A549 (cell line): ENCODE measurements at regions not wholly inside any gene's neighbourhood (a gene's known extent, or its start where the extent isn't known, plus 50 kb on each side); places are given as distances from the start of the nearest gene placed in this dataset.

Experiments
- ATAC-seq, 2 experiments: fragments of 200-7000 bp in 1 of 2; fragments of >200 bp in 1 of 2; cut with Nextera tagmentation in 1 of 2; cut with Tn5 transposase in 1 of 2; 3 replicates each; pipeline versions ENCODE4 v1.8.0 to v1.9.1; 2018 to 2020; ENCODE audit warnings: mild to moderate bottlenecking in 1 of 2, moderate library complexity in 1 of 2
- CTCF ChIA-PET: fragments of 300-600 bp; sonication (Branson Sonifier 250); formaldehyde crosslinking; extraction: SDS; loops from one replicate; lab custom pipeline; 2021; ENCODE audit warnings: antibody characterized with exemption, inconsistent platforms; lab: Yijun Ruan, JAX
- POLR2A ChIA-PET: fragments of 350-600 bp; formaldehyde crosslinking; extraction: SDS; loops from one replicate; lab custom pipeline; 2021; ENCODE audit warnings: antibody characterized with exemption, inconsistent platforms; lab: Yijun Ruan, JAX
- DNase-seq, 2 experiments: peaks; one replicate each; pipeline versions ENCODE4 v3.0.0 to v3.0.0-alpha.2; 2011 to 2016; ENCODE audit warnings: low read depth in 1 of 2, low spot score in 1 of 2
- FAIRE-seq: peaks from 2 replicates; lab custom pipeline; 2011; peaks lifted over from hg19 to GRCh38; lab: Jason Lieb, UNC
- H3K27ac ChIP-seq, 2 experiments: fragments of >200 bp; sonication (Bioruptor Twin); formaldehyde crosslinking; 3 replicates each; pipeline ENCODE4 v1.5.1; 2016 to 2017
- H3K4me1 ChIP-seq: fragments of >200 bp; sonication (Bioruptor Twin); formaldehyde crosslinking; 3 replicates; pipeline ENCODE4 v1.6.1; 2016
- H3K4me2 ChIP-seq: fragments of >200 bp; sonication (Bioruptor Twin); formaldehyde crosslinking; 3 replicates; pipeline ENCODE4 v1.6.1; 2016
- H3K4me3 ChIP-seq: fragments of >200 bp; sonication (Bioruptor Twin); formaldehyde crosslinking; 3 replicates; pipeline ENCODE4 v1.5.1; 2016
- H3K9me3 ChIP-seq: fragments of >200 bp; sonication (Bioruptor Twin); formaldehyde crosslinking; 3 replicates; pipeline ENCODE4 v1.6.1; 2016
- BHLHE40 ChIP-seq: IDR thresholded peaks from 2 replicates; pipeline ENCODE4 v1.6.1; 2012; ENCODE audit warnings: low read depth, low read length, inconsistent platforms
- EHF ChIP-seq: fragments of 250-450 bp; sonication (Bioruptor Pico); IDR thresholded peaks from 2 replicates; pipeline ENCODE4 v1.5.0; 2020; ENCODE audit warnings: mild to moderate bottlenecking
- EP300 ChIP-seq, 2 experiments: fragments of >200 bp; sonication (Bioruptor Twin); formaldehyde crosslinking; IDR thresholded peaks; 2 replicates in 1 of 2; 3 replicates in 1 of 2; pipeline ENCODE4 v1.6.1; 2016 to 2017
- ESRRA ChIP-seq: fragments of 150-350 bp; IDR thresholded peaks from 2 replicates; pipeline ENCODE4 v1.6.1; 2014; ENCODE audit warnings: mild to moderate bottlenecking, low read length, borderline replicate concordance
- HOXA7 ChIP-seq: fragments of 250-450 bp; sonication (Bioruptor Pico); IDR thresholded peaks from 2 replicates; pipeline ENCODE4 v1.5.0; 2020; ENCODE audit warnings: mild to moderate bottlenecking, moderate library complexity
- JUNB ChIP-seq: fragments of >200 bp; sonication (Bioruptor Twin); formaldehyde crosslinking; IDR thresholded peaks from 2 replicates; pipeline ENCODE4 v1.6.1; 2016
- MAFK ChIP-seq: fragments of 450-650 bp; IDR thresholded peaks from 2 replicates; pipeline ENCODE4 v1.6.1; 2014; ENCODE audit not compliant: partially characterized antibody
- MAZ ChIP-seq: fragments of 150-350 bp; IDR thresholded peaks from 2 replicates; pipeline ENCODE4 v1.6.1; 2014; ENCODE audit warnings: antibody characterized with exemption, low read depth, low read length, borderline replicate concordance
- NFE2L2 ChIP-seq: fragments of 150-350 bp; conservative IDR thresholded peaks from 2 replicates; pipeline ENCODE4 v1.6.1; 2014; ENCODE audit warnings: low read length
- NPAS2 ChIP-seq: fragments of 250-450 bp; sonication (Bioruptor Pico); IDR thresholded peaks from 2 replicates; pipeline ENCODE4 v1.8.0; 2022; ENCODE audit warnings: mild to moderate bottlenecking, moderate library complexity, borderline replicate concordance
- NR3C1 ChIP-seq: fragments of >200 bp; sonication (Bioruptor Twin); formaldehyde crosslinking; IDR thresholded peaks from 3 replicates; pipeline ENCODE4 v1.6.1; 2017
- POLR2AphosphoS2 ChIP-seq: conservative IDR thresholded peaks from 2 replicates; pipeline ENCODE4 v1.6.1; 2012; ENCODE audit warnings: low read length, improper control_type of control experiment, inconsistent platforms
- RARB ChIP-seq: fragments of 250-450 bp; sonication (Bioruptor Pico); IDR thresholded peaks from 2 replicates; pipeline ENCODE4 v1.8.0; 2021; ENCODE audit warnings: mild to moderate bottlenecking, moderate library complexity
- SMC3 ChIP-seq: fragments of >200 bp; sonication (Bioruptor Twin); formaldehyde crosslinking; IDR thresholded peaks from 3 replicates; pipeline ENCODE4 v1.6.1; 2018; ENCODE audit warnings: inconsistent platforms
- TFCP2L1 ChIP-seq: fragments of 250-450 bp; sonication (Bioruptor Pico); IDR thresholded peaks from 2 replicates; pipeline ENCODE4 v1.5.0; 2021; ENCODE audit warnings: mild to moderate bottlenecking
- TP53 ChIP-seq: fragments of 250-450 bp; sonication (Bioruptor Pico); IDR thresholded peaks from 2 replicates; pipeline ENCODE4 v1.5.0; 2021; ENCODE audit warnings: mild to moderate bottlenecking, moderate library complexity
- ZC3H11A ChIP-seq: fragments of 450-650 bp; IDR thresholded peaks from 2 replicates; pipeline ENCODE4 v1.6.1; 2014; ENCODE audit warnings: antibody characterized with exemption, mild to moderate bottlenecking
- WGBS: methylation state at CpG from one replicate; pipeline ENCODE4 v1.1.6; 2017; ENCODE audit errors: missing lambda C conversion rate; 5-methylcytosine and 5-hydroxymethylcytosine counted together
- TF ChIP-seq, protein P1 (sequence below): fragments of 250-450 bp; sonication (Bioruptor Pico); IDR thresholded peaks from 2 replicates; pipeline ENCODE4 v1.5.0; 2020; ENCODE audit warnings: low read depth, mild to moderate bottlenecking, moderate library complexity
- TF ChIP-seq, protein P2 (sequence below): fragments of 200-600 bp; sonication (generic); IDR thresholded peaks from 2 replicates; pipeline ENCODE4 v1.6.1; 2016; ENCODE audit warnings: antibody characterized with exemption, mild to moderate bottlenecking, moderate library complexity
- TF ChIP-seq, protein P3 (sequence below): fragments of >200 bp; sonication (Bioruptor Twin); formaldehyde crosslinking; IDR thresholded peaks from 3 replicates; pipeline ENCODE4 v1.5.1; 2016
- TF ChIP-seq, protein P4 (sequence below): fragments of >200 bp; sonication (Bioruptor Twin); formaldehyde crosslinking; IDR thresholded peaks from 3 replicates; pipeline ENCODE4 v1.6.1; 2016

DNA sequence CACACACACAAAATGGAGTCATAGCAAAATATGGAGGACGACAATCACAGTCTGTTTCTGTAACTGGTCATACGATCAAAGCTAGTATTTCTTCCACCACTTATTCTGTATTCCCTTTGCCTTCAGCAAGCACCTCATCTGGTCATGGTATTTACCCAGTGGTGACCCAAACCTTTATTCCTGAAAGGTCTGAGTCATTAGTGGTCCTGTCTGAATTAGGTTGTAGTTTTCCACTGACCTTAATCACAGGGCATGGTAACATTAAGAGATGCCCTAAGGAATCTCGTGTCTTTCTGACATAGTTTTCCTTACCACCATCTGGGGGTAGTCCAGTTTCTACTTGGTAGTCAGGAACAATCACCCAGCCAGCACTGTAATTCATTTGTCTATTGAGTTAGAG is 54.8 kb upstream of the CEP295 start (continued):
- TF ChIP-seq, protein P1, sequence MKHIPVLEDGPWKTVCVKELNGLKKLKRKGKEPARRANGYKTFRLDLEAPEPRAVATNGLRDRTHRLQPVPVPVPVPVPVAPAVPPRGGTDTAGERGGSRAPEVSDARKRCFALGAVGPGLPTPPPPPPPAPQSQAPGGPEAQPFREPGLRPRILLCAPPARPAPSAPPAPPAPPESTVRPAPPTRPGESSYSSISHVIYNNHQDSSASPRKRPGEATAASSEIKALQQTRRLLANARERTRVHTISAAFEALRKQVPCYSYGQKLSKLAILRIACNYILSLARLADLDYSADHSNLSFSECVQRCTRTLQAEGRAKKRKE, result no peak

DNA sequence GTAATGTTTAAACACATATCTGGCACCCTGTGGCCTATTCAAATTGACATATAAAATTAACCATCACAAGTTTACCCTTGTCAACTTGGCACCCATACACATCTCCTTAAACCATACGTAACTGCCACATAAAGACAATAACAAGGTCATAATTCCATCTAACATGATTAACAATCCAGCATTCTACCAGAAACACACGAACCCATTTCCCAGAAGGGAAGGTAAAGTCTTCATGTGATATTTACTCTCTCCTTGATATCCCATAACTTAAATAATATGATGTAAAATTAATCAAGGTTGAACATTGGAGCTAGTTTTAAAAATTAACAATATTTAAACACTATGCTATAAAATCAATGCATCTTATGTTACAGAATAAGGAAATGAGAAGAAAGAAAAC is 55.2 kb upstream of the CEP295 start:
- no peaks in the 10 kb centered on the region for H3K4me1 ChIP-seq
- H3K4me2 ChIP-seq, result no peak overlapping the region
- CTCF ChIA-PET, result interaction anchor here (0.6 to 1.5 kb wide), 2 partner anchors 29 to 61 kb away, joined by 3 read pairs; no protein-coding TSS in a partner anchor
- H3K9me3 ChIP-seq, result no peaks in the 10 kb centered on the region
- 50% methylated on average over 2 of the region's 2 CpGs for WGBS
- no peak for TF ChIP-seq POLR2AphosphoS2
- no peak for TF ChIP-seq SMC3
- no peak for TF ChIP-seq EP300 (IDR thresholded peaks at IDR 0.05)
- TF ChIP-seq NPAS2 (CRISPR knock-in tag), result no peak
- no peak for TF ChIP-seq TFCP2L1 (CRISPR knock-in tag)
- no peak for TF ChIP-seq NR3C1
- TF ChIP-seq MAZ, result no peak
- ATAC-seq, result no peak
- no peak overlapping the region for H3K4me3 ChIP-seq
- H3K27ac ChIP-seq, result no peak overlapping the region
- no peak for DNase-seq
- no peak for FAIRE-seq
- POLR2A ChIA-PET, result no interaction called here

DNA sequence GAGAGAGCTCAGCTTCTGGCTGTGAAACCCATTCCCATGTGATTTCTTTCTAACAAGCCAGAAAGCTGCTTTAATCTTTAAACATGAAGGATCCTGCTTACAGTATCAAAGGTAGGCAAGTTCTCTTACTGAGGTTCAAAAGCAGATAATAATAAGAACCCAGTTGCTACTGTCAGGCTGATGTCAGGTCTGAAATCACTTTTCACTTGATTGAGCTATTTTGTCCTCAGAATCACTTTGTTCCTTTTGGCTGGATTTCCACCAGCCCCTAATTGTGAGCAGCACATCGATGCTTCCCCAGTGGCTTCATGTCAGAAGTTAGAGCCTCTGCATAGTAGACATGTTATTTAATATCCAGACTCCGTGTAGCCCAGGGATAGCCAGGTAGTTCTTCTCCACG is 55.8 kb upstream of the CEP295 start:
- ChIA-PET CTCF (interaction anchor here (1.5 kb wide), 1 partner anchor 28 kb away, joined by 3 read pairs; no protein-coding TSS in a partner anchor), POLR2A (no interaction called here)
- TF ChIP-seq NFE2L2 (no peak), ZC3H11A (no peak), ESRRA (no peak), TFCP2L1 (CRISPR knock-in tag) (no peak), NPAS2 (CRISPR knock-in tag) (no peak), BHLHE40 (no peak), HOXA7 (no peak), MAFK (no peak), TP53 (CRISPR knock-in tag) (no peak), RARB (CRISPR knock-in tag) (no peak), EHF (CRISPR knock-in tag) (no peak), JUNB (no peak)
- TF ChIP-seq, protein P2, sequence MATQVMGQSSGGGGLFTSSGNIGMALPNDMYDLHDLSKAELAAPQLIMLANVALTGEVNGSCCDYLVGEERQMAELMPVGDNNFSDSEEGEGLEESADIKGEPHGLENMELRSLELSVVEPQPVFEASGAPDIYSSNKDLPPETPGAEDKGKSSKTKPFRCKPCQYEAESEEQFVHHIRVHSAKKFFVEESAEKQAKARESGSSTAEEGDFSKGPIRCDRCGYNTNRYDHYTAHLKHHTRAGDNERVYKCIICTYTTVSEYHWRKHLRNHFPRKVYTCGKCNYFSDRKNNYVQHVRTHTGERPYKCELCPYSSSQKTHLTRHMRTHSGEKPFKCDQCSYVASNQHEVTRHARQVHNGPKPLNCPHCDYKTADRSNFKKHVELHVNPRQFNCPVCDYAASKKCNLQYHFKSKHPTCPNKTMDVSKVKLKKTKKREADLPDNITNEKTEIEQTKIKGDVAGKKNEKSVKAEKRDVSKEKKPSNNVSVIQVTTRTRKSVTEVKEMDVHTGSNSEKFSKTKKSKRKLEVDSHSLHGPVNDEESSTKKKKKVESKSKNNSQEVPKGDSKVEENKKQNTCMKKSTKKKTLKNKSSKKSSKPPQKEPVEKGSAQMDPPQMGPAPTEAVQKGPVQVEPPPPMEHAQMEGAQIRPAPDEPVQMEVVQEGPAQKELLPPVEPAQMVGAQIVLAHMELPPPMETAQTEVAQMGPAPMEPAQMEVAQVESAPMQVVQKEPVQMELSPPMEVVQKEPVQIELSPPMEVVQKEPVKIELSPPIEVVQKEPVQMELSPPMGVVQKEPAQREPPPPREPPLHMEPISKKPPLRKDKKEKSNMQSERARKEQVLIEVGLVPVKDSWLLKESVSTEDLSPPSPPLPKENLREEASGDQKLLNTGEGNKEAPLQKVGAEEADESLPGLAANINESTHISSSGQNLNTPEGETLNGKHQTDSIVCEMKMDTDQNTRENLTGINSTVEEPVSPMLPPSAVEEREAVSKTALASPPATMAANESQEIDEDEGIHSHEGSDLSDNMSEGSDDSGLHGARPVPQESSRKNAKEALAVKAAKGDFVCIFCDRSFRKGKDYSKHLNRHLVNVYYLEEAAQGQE, result no peak
- TF ChIP-seq, protein P1, result no peak
- TF ChIP-seq, protein P3, sequence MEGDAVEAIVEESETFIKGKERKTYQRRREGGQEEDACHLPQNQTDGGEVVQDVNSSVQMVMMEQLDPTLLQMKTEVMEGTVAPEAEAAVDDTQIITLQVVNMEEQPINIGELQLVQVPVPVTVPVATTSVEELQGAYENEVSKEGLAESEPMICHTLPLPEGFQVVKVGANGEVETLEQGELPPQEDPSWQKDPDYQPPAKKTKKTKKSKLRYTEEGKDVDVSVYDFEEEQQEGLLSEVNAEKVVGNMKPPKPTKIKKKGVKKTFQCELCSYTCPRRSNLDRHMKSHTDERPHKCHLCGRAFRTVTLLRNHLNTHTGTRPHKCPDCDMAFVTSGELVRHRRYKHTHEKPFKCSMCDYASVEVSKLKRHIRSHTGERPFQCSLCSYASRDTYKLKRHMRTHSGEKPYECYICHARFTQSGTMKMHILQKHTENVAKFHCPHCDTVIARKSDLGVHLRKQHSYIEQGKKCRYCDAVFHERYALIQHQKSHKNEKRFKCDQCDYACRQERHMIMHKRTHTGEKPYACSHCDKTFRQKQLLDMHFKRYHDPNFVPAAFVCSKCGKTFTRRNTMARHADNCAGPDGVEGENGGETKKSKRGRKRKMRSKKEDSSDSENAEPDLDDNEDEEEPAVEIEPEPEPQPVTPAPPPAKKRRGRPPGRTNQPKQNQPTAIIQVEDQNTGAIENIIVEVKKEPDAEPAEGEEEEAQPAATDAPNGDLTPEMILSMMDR, result no peak
- TF ChIP-seq, protein P4, sequence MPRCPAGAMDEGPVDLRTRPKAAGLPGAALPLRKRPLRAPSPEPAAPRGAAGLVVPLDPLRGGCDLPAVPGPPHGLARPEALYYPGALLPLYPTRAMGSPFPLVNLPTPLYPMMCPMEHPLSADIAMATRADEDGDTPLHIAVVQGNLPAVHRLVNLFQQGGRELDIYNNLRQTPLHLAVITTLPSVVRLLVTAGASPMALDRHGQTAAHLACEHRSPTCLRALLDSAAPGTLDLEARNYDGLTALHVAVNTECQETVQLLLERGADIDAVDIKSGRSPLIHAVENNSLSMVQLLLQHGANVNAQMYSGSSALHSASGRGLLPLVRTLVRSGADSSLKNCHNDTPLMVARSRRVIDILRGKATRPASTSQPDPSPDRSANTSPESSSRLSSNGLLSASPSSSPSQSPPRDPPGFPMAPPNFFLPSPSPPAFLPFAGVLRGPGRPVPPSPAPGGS, result no peak
- H3K4me3 ChIP-seq, result no peak overlapping the region
- DNase-seq, result no peak
- ATAC-seq, result no peak
- no peaks in the 10 kb centered on the region for H3K4me1 ChIP-seq
- no peak overlapping the region for H3K27ac ChIP-seq
- WGBS, result 49% methylated on average over 3 of the region's 3 CpGs
- H3K9me3 ChIP-seq, result no peaks in the 10 kb centered on the region
- no peak for FAIRE-seq
- H3K4me2 ChIP-seq, result no peak overlapping the region
